HG03469 (cell line): ENCODE measurements at regions not wholly inside any gene's neighbourhood (a gene's known extent, or its start where the extent isn't known, plus 50 kb on each side); places are given as distances from the start of the nearest gene placed in this dataset.

Source experiments
- ATAC-seq: cut with Tn5 transposase; IDR thresholded peaks from one replicate; pipeline ENCODE4 v1.9.1; 2021; ENCODE audit warnings: mild to moderate bottlenecking, moderate library complexity, moderate number of reproducible peaks; ENCODE audit not compliant: unreplicated experiment

DNA sequence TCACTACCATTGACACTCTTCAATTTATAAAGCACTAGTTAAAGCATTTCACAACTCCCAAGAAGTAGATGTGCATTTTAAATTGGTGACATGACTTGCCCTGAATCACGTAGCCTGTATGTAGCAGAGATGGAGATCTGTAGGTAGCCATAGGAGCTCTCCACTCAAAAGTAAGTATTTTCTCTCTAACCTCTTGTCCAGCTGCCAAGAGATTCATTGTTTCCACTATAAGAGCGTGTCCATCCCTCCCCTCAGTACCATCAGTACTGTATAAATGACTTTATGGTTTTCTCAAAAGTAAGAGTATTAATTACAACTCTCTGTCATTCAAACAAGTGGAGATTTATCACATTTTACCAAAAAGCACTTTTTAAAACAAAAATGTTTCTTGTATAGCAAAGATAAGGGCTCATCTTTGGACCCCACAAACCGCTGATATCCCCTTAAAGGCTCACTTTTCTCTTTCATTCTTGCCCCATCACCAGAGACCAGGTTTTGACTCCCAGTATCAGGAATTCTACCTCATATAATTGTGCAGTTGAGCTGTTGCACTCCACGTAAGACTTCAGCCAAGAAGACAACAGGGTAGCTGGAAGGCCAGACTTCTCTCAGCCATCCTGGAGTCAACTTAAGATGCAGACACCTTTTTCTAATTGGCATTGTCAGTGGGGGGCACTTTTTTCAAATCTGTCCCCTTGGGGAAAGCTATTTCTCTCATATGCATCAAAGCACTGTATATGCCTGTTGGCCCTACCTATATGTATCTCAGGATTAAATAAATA is 78.0 kb upstream of the GALNT5 start:
- no peak for ATAC-seq

- ATAC-seq = no peak
Observed at GRCh38 chr2:157180359-157180758, 77.1 kb upstream of the GALNT5 start.

- no peak for ATAC-seq
Observed at GRCh38 chr2:157181234-157181633, 76.3 kb upstream of the GALNT5 start.

DNA sequence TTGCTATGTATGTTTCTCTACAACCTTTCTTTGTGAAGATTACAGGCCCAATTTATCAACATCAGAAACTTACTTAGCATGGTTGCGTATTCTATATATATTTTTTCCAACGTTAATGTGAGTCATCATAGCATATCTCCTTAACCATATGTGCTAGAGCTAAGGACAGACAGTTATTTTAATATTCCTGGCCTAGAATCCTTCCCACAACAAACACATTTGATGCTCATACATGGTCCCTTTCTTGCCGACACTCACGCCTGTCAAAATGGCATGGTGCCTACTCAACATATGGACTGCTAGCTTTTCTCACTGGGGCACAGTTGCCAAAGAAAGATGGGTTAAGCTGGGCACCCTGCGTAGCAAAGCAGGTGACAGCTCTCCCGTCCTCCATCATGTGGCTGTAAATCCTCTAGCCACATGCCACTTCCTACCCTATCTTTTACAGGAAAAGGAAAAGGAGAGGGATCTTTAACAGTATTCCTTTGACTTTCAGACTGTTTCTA is 75.2 kb upstream of the GALNT5 start:
- ATAC-seq = no peak

DNA sequence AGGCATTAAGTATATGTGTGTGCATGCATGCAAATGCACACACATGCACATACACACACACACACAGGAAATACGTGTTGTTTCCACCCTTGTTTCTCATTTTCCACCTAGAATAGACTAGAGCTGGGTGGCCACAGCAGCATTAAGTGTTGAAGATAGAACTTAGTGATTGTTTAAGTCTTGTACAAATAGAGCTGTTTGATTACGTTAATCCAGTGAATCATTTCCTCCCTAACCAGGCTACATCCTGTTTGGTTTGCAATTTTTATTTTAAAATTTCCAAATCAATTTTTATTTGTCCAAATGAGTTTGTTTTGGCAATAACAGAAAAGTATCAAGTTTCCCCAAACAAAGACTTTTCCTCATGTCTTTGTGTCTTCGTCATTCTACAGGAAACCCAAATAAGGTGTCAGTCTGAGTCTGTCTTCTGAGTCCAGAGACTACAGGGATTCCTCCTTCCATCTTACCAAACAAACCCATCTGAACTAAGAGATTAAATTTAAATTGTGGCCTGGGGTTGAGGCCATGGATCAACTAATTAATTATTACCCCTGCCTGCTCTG is 74.6 kb upstream of the GALNT5 start:
- ATAC-seq = no peak

GRCh38 chr2:157184161-157184895 is 73.2 kb upstream of the GALNT5 start:
- ATAC-seq = no peak

DNA sequence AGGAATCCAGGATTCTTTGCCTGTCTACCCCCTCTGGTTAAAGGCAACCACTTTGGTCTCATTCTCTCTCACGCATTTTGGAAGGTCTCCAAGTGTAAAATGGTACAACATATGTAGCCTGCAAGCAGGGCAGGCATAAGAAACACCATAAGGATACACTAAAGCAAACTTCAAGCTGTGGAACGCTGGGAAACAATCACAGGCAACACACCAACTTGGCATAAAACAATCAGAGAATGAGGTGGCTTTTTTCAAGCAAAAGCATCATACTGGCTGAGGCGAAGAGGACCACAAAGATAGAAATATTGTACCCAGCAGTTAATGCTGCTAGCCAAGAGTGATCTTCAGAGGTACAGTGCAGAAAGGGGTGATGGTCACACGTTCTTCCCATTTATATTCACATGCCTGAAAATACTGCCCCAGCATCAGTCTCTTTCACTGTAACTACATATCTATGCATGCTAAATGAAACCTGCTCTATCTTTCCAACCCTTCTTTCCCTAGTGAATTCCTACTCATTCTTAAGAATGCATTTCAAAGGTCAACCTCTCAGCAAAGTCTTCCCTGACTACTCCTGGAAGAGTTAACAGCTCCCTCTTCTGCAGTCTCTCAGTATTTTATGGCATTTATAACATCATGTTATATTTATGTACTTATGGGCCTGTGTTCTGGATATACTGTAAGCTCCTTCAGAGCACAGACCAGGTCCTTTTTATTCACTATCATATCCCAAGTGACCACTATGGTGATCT is 71.9 kb upstream of the GALNT5 start:
- no peak for ATAC-seq

DNA sequence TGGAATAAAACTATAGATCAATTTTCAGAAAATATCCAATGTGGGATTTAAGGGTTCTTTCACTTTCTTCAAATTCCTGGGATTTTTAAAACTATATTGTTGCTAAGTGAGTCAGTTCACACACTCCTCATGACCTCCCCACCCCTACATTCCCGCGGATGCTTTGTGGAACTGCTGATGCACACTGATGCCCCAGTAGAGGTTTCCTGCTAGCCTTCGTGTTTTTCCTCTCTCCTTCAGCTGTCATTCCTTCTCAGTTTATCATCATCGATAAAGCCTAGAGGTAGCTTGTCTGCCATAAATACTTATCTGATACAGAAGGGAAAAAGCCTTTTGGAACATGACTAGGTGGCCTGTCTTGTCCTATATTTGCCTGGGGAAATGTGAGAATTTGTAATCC is 67.4 kb upstream of the GALNT5 start:
- no peak for ATAC-seq

DNA sequence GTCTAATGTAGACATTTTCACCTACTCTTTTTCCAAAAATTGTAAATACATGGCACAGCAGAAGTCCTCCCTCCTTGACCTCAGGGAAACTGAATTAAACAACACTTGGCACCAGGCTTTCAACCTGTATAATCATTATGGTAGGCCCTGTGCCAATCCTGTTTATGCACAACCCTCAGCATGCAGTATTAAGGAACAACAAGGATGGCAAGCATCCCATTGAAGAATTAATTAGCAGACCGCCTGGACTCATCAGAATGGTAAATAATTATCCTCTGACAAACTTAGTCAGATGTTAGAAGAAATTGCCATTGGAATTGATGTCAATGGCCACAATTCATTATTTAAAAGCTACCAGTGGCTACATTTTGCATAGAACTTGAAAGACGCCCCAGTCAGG is 66.3 kb upstream of the GALNT5 start:
- no peak for ATAC-seq

DNA sequence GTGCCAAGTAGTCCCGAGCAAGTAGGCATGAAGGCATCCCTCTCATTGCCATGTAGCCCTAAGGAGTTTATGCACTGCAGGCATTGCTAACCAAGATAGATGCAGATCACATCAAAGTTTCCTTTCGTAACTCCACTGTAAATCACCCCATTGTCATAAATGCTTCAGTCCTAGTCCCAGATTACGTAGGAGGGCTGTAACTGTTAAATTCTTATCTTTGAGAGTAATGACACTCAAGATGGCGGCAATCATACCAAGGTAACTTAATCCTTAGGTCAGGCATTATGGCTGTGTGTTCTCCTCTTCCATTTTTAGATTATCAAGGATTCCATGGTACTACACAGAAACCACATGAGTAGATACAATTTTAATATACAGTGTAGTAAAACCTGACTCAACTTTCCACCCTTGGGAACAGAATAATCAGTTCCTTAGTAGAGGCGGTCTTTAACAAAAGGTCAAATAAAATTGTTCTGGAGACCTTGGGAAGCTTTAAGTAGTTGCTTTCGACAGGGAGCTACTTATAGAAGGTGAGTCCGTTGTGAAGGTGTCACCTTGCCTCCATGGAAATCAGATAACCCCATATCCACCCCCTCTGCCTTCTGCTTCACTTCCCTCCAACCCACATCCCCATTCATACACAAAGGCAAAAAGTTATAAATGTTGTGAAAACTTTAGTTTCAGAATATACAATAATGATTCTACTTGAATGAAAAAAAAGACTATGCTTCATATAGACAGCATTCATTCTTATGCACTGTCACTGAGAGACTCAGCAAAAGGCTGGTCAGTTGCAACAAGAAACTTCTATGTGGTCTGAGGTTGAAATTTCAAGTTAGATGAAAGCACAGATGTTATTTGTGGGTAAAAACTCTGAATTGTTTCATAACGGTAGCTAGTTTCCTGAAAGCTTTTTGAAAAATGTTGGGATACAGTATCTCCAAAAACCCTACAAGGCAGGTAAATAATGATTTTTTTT is 64.8 kb upstream of the GALNT5 start:
- ATAC-seq = peak; percentile 58

DNA sequence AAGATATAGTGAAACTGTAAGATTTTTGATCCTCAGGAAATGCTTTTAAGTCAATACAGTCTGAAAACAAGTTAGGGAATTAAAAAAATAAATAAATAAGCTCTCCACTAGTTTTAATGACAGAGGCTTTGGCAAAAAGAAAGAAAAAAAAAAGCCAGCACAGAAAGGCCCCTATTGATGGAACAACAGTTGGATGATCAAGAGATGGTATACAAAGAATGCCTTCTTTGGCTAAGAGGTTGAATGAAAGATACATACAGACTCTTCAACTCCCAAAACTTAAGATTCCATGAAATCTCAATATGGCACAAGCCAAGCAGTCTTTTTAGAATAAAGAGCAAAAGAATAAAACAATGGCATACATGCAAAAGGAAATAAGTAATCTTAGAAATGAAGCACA is 64.0 kb upstream of the GALNT5 start:
- ATAC-seq = no peak

- ATAC-seq = peak; percentile 60
Observed at GRCh38 chr2:157194097-157194688, 63.3 kb upstream of the GALNT5 start.

GRCh38 chr2:157194844-157195243 is 62.7 kb upstream of the GALNT5 start:
- ATAC-seq = no peak

DNA sequence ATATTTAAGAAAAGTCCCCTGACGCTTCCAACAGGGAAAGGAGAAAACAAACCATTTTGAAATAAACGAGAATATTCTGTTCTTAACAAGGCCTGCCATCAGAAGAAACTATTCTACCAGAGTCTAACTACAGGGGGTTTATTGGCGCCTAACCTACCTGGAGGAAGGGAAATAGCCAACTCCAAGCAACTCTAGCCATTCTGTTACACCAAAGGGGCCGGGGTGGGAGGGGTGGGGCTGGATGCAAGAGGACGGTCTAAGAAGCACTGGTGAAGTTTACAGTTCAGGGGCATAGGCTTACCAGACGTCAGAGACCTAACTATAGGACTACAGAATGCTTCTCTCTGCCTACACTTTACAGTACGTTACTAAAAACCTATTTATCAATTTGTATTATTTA is 60.5 kb upstream of the GALNT5 start:
- ATAC-seq = no peak

DNA sequence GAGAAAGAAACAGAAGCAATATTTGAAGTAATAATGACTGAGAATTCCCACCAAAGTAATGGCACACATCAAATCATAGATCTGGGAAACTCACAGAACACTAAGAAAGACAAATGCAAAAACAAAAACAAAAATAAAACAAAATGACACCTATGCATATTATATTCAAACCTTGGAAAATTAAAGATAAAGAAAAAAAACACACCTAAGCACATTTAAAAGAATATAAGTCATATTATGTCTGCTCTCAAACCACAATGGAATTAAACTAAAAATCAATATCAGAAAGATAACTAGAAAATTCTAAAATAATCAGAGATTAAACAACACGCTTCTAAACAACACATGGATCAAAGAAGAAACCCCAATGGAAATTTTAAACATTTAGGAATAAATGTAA is 59.7 kb upstream of the GALNT5 start:
- ATAC-seq = no peak

GRCh38 chr2:157203651-157204050 is 53.9 kb upstream of the GALNT5 start:
- ATAC-seq = no peak

- no peak for ATAC-seq
Observed at GRCh38 chr2:157204401-157204800, 53.1 kb upstream of the GALNT5 start.

DNA sequence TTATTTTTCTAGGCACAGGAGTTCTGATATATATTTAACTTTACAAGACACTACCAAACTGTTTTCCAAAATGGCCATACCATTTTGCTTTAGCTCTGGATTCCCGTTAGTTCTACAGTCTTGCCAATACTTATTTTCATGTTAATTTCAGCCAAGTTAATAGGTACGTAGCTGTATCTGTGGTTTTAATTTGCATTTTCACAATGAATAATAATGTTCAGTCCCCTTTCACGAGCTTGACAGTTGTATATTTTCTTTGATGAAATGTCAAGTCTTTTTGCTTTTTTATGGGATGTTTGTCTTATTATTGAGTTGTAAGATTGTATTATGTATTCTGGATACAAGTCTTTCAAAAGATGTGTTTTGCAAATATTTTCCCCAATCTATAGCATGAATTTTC is 50.6 kb upstream of the GALNT5 start:
- ATAC-seq = no peak
